ENCODE measurements at regions not wholly inside any gene's neighbourhood (a gene's known extent, or its start where the extent isn't known, plus 50 kb on each side); places are given as distances from the start of the nearest gene placed in this dataset.
A peak's percentile ranks its signal among the peaks of the same experiment; 100 is the strongest.

DNA sequence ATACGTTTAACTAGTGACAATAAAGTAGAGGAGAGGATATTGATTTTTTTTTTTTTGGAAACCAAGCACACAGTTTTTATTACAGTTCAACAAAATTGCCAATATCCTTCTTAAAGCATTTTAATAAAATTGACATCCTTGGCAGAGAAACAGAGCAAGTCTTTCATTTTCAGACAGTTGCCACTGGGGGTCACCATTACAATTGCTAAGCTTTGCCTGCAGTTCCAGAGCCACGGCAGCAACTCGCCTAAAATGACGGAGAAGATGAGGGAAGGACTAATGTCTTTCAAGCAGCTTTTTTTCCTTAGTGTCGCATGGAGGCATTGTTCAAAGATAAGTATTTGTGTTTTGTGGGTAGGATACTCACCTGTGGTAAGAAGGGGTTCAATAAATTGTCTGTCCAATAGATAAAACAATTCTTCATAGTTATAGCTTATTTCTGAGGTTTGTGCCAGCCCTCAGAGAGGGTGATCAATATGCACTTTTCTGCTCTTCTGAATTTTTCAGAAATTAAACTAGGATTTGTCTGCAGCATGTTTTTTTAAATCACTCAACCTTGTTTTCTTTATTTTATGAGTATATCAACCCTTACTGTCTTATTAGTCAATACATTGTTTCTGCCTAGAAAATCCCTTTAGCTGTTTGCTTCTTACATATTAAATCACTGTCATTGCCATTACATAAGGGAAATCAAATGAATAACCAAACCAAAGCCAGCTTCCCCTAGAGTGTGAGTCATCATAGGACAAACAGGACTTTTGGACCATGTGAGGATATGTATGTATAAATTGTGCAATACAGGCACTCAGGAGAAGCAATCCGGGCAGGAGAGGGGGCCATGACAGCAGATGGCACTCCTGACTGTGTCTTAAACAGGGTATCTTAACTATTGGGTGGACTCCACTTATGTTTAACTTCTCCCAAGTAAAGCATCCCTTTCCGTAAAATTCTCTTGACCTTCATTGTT, 508.1 kb upstream of the ARX start:
- 14% methylated on average over 7 of the region's 7 CpGs for whole genome bisulfite sequencing (ENCODE audit: insufficient coverage, insufficient replicate concordance, low lambda C conversion rate, missing lambda C conversion rate)
- Histone ChIP-seq H3K4me3 (no peak overlapping the region), H3K27ac (ENCODE audit: control insufficient read depth, insufficient read depth) (no peak overlapping the region), H2AFZ (ENCODE audit: control insufficient read depth, low read depth, low read length) (no peak overlapping the region), H3K4me2 (ENCODE audit: control insufficient read depth, insufficient read depth) (no peak overlapping the region), H3K36me3 (ENCODE audit: control insufficient read depth in 2 of 2, insufficient read depth in 2 of 2, low read length in 1 of 2) (no peaks in the 10 kb centered on the region), H3K27me3 (replicated peaks in 1 of 2; ENCODE audit: control insufficient read depth in 2 of 2, insufficient read depth in 2 of 2, low read length in 1 of 2) (no peaks in the 10 kb centered on the region), H3K4me1 (ENCODE audit: control insufficient read depth, insufficient read depth, low read length) (no peaks in the 10 kb centered on the region), H3K9ac (ENCODE audit: control insufficient read depth, insufficient read depth, low read length) (no peak overlapping the region), H4K20me1 (ENCODE audit: control insufficient read depth, insufficient read depth) (no peaks in the 10 kb centered on the region), H3K79me2 (ENCODE audit: control insufficient read depth, insufficient read depth, low read length) (no peaks in the 10 kb centered on the region), H3K9me3 (replicated peaks; ENCODE audit: control insufficient read depth, insufficient read depth, low read length) (no peaks in the 10 kb centered on the region)
- ChIA-PET SMC1A (ENCODE audit: uncharacterized antibody, unreplicated experiment) (no interaction called here), RAD21 (ENCODE audit: unreplicated experiment) (no interaction called here), POLR2A (interaction anchor here (0.7 kb wide), 2 partner anchors 393 to 1263 kb away, joined by 3 read pairs; no protein-coding TSS in a partner anchor), CTCF (no interaction called here)
- FAIRE-seq = no peak
- no peak for DNase-seq (ENCODE audit: low read depth, low spot score)
- intact Hi-C loops (cut with micrococcal nuclease; ENCODE audit: unreplicated experiment) (loop anchor here (1.0 kb wide), 1 partner anchor 445 kb away; no protein-coding TSS in a partner anchor), in situ Hi-C loops (cut with MboI) (no loop called here)
- no TSS peak for BruUV-seq (replicated peaks)
- TF ChIP-seq, protein P1, sequence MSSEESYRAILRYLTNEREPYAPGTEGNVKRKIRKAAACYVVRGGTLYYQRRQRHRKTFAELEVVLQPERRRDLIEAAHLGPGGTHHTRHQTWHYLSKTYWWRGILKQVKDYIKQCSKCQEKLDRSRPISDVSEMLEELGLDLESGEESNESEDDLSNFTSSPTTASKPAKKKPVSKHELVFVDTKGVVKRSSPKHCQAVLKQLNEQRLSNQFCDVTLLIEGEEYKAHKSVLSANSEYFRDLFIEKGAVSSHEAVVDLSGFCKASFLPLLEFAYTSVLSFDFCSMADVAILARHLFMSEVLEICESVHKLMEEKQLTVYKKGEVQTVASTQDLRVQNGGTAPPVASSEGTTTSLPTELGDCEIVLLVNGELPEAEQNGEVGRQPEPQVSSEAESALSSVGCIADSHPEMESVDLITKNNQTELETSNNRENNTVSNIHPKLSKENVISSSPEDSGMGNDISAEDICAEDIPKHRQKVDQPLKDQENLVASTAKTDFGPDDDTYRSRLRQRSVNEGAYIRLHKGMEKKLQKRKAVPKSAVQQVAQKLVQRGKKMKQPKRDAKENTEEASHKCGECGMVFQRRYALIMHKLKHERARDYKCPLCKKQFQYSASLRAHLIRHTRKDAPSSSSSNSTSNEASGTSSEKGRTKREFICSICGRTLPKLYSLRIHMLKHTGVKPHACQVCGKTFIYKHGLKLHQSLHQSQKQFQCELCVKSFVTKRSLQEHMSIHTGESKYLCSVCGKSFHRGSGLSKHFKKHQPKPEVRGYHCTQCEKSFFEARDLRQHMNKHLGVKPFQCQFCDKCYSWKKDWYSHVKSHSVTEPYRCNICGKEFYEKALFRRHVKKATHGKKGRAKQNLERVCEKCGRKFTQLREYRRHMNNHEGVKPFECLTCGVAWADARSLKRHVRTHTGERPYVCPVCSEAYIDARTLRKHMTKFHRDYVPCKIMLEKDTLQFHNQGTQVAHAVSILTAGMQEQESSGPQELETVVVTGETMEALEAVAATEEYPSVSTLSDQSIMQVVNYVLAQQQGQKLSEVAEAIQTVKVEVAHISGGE (CRISPR knock-in tag; IDR thresholded peaks at IDR 0.05) = no peak
- TF ChIP-seq CREB1 (IDR thresholded peaks at IDR 0.05; ENCODE audit: low read depth) = no peak
- no peak for TF ChIP-seq BMI1 (IDR thresholded peaks at IDR 0.05; ENCODE audit: borderline replicate concordance)
- no peak for TF ChIP-seq BACH1 (IDR thresholded peaks at IDR 0.05; ENCODE audit: borderline replicate concordance)
- TF ChIP-seq, protein P2, sequence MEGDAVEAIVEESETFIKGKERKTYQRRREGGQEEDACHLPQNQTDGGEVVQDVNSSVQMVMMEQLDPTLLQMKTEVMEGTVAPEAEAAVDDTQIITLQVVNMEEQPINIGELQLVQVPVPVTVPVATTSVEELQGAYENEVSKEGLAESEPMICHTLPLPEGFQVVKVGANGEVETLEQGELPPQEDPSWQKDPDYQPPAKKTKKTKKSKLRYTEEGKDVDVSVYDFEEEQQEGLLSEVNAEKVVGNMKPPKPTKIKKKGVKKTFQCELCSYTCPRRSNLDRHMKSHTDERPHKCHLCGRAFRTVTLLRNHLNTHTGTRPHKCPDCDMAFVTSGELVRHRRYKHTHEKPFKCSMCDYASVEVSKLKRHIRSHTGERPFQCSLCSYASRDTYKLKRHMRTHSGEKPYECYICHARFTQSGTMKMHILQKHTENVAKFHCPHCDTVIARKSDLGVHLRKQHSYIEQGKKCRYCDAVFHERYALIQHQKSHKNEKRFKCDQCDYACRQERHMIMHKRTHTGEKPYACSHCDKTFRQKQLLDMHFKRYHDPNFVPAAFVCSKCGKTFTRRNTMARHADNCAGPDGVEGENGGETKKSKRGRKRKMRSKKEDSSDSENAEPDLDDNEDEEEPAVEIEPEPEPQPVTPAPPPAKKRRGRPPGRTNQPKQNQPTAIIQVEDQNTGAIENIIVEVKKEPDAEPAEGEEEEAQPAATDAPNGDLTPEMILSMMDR (IDR thresholded peaks at IDR 0.05 in 2 of 3, conservative IDR thresholded peaks at IDR 0.05 in 1 of 3; ENCODE audit: control insufficient read depth in 2 of 3, extremely low read depth in 1 of 3, insufficient read depth in 1 of 3, low read depth in 3 of 3, low read length in 3 of 3) = peak; percentile 8 to 30 (median 18); a peak in 3 of 6 replicates
- TF ChIP-seq POU2F2 (IDR thresholded peaks at IDR 0.05; ENCODE audit: borderline replicate concordance, low read depth, low read length) = no peak
- peak; percentile 45; the same call in 1 of the 2 replicates for TF ChIP-seq RAD21 (IDR thresholded peaks at IDR 0.05; ENCODE audit: insufficient read depth, low read depth, low read length)
- no peak for ATAC-seq
